ENCODE measurements at regions not wholly inside any gene's neighbourhood (a gene's known extent, or its start where the extent isn't known, plus 50 kb on each side); places are given as distances from the start of the nearest gene placed in this dataset.

DNA sequence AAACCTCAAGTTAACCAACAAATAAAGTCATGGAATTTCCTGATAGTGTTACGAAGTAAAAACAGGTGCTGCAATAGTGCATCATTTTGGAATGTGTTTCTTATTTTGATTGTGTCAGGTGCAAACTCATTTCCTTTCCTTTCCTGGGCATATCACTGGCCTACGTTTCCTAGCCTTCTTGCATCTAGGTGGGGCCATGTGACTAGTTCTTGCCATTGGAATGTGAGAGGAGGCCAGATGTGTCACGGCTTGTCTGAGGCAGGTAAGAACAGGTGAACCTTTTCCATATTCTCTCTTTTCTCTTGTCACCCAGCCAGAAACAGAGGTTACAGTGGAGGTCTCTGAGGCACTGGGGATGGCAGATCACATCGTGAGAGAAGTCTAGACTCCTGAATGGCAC lies 868.0 kb downstream of the RPA4 start:
- intact Hi-C loops (cut with DNase I), result no loop called here
- ATAC-seq (no peak), DNase-seq (no peak)
- 50 to 69% methylated on average over 4 of the region's 4 CpGs for WGBS, 2 donors
- Histone ChIP-seq H3K36me3 (replicated peaks in 1 of 2; ENCODE audit: insufficient read depth in 1 of 2, low read depth in 2 of 2) (no peaks in the 10 kb centered on the region), H3K4me3 (no peak overlapping the region), H3K4me1 (no peaks in the 10 kb centered on the region), H3K27me3 (no peaks in the 10 kb centered on the region), H3K9me3 (no peaks in the 10 kb centered on the region), H3K27ac (no peak overlapping the region)
- TF ChIP-seq POLR2A (IDR thresholded peaks at IDR 0.05), result no peak
- TF ChIP-seq, protein P1, sequence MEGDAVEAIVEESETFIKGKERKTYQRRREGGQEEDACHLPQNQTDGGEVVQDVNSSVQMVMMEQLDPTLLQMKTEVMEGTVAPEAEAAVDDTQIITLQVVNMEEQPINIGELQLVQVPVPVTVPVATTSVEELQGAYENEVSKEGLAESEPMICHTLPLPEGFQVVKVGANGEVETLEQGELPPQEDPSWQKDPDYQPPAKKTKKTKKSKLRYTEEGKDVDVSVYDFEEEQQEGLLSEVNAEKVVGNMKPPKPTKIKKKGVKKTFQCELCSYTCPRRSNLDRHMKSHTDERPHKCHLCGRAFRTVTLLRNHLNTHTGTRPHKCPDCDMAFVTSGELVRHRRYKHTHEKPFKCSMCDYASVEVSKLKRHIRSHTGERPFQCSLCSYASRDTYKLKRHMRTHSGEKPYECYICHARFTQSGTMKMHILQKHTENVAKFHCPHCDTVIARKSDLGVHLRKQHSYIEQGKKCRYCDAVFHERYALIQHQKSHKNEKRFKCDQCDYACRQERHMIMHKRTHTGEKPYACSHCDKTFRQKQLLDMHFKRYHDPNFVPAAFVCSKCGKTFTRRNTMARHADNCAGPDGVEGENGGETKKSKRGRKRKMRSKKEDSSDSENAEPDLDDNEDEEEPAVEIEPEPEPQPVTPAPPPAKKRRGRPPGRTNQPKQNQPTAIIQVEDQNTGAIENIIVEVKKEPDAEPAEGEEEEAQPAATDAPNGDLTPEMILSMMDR (IDR thresholded peaks at IDR 0.05), result no peak

DNA sequence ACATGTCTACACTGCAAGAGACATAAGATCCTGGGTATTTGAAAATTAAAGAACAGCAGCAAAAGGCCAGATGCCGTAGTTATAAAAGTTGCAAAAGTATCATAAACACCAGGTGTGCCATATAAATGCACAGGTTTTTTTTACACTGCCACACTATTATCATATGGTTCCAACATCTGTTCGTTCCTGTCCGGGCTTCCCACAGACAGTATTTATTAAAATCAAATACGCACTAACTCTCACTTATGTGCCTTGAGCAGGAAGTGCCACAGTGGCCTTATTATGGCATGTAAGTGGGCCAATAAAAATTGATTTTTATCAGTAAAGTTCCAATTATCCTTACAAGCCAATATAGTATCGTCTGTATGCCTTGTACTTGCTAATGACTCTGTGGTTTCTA lies 873.2 kb downstream of the RPA4 start:
- ATAC-seq (no peak), DNase-seq (no peak)
- Histone ChIP-seq H3K36me3 (replicated peaks in 1 of 2; ENCODE audit: insufficient read depth in 1 of 2, low read depth in 2 of 2) (no peaks in the 10 kb centered on the region), H3K27me3 (no peaks in the 10 kb centered on the region), H3K27ac (no peak overlapping the region), H3K4me1 (no peaks in the 10 kb centered on the region), H3K9me3 (no peaks in the 10 kb centered on the region), H3K4me3 (no peak overlapping the region)
- TF ChIP-seq POLR2A (IDR thresholded peaks at IDR 0.05), result no peak
- TF ChIP-seq, protein P1 (IDR thresholded peaks at IDR 0.05), result no peak
- 63 to 71% methylated on average over 5 of the region's 5 CpGs for WGBS, 2 donors
- intact Hi-C loops (cut with DNase I), result no loop called here

DNA sequence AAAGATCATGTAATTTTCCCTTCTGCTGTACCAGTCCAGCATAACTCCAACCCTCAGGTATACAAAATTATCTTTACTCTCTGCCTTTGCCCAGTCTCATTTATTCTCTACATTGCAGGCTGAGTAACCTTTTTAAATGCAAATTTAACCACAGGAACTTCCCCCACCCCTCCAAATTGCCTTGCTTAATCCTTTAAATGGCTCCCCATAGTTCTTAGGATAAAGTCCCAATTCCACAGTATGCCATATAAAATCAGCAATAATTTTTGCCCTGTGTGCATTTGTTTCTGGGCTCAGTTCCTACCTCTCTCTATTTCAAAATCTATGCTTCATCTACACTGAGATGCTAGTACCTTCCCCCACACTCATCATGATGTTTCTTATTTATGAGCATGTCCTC lies 879.7 kb downstream of the RPA4 start:
- no peaks in the 10 kb centered on the region for H3K36me3 ChIP-seq (replicated peaks in 1 of 2; ENCODE audit: insufficient read depth in 1 of 2, low read depth in 2 of 2)
- no peak for TF ChIP-seq POLR2A (IDR thresholded peaks at IDR 0.05)
- TF ChIP-seq, protein P1 (IDR thresholded peaks at IDR 0.05), result no peak
- intact Hi-C loops (cut with DNase I), result no loop called here
- H3K9me3 ChIP-seq, result no peaks in the 10 kb centered on the region
- ATAC-seq, result no peak
- DNase-seq, result no peak
- H3K27ac ChIP-seq, result no peak overlapping the region
- H3K4me1 ChIP-seq, result no peaks in the 10 kb centered on the region
- H3K4me3 ChIP-seq, result no peak overlapping the region
- H3K27me3 ChIP-seq, result no peaks in the 10 kb centered on the region

DNA sequence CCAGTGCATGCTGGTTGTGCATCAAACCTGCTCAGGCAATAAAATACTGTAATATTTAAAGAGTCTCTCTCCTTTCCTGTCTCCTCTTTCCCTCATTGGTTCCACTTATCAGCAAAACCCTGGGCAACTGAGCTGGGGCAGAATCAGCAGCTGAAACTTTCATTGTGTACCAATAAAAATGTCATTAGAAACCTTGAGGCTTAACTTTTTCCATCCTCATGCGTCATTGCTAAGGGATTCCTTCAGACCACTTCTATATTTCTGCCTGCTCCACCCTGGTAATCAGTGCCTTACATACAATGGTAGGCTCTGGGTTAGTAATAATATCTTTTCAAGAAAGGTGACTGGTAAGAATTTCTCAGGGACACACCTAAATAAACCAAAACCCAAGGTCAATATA lies 880.3 kb downstream of the RPA4 start:
- DNase-seq (no peak), ATAC-seq (no peak)
- H3K4me1 ChIP-seq, result no peaks in the 10 kb centered on the region
- H3K4me3 ChIP-seq, result no peak overlapping the region
- H3K36me3 ChIP-seq (replicated peaks in 1 of 2; ENCODE audit: insufficient read depth in 1 of 2, low read depth in 2 of 2), result no peaks in the 10 kb centered on the region
- H3K27ac ChIP-seq, result no peak overlapping the region
- 0% methylated on average over 1 of the region's 1 CpG for WGBS, 2 donors
- intact Hi-C loops (cut with DNase I), result no loop called here
- no peak for TF ChIP-seq POLR2A (IDR thresholded peaks at IDR 0.05)
- TF ChIP-seq, protein P1 (IDR thresholded peaks at IDR 0.05), result no peak
- no peaks in the 10 kb centered on the region for H3K9me3 ChIP-seq
- H3K27me3 ChIP-seq, result no peaks in the 10 kb centered on the region

DNA sequence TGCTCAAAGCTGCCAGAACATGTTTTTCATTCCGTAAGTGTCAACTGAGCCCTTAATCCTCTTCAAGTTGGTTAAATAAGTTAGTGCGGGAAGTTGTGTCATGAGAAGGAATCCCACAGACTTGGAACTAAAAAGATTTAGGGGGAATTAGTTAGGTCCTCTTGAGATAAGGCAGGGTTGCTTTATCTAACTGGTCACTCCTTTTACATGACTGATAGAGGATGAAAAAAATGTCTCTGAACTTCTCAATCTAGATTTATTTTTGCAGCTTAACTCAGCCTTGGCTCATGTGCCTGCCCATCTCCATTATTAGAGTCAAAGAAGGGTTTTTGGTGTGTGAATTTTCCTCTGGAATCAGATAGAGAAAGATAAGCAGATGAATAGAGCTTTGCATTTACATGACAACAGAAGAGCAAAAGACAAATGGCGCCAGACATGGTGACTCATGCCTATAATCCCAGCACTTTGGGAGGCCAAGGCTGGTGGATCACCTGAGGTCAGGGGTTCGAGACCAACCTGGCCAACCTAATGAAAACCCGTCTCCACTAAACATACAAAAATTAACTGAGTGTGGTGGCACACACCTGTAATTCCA lies 882.9 kb downstream of the RPA4 start:
- no peak overlapping the region for H3K4me3 ChIP-seq
- H3K27me3 ChIP-seq, result no peaks in the 10 kb centered on the region
- WGBS, 2 donors, result 45 to 63% methylated on average over 5 of the region's 5 CpGs
- intact Hi-C loops (cut with DNase I), result no loop called here
- TF ChIP-seq, protein P1 (IDR thresholded peaks at IDR 0.05), result no peak
- no peaks in the 10 kb centered on the region for H3K4me1 ChIP-seq
- no peaks in the 10 kb centered on the region for H3K9me3 ChIP-seq
- DNase-seq (no peak), ATAC-seq (no peak)
- no peak overlapping the region for H3K27ac ChIP-seq
- no peaks in the 10 kb centered on the region for H3K36me3 ChIP-seq (replicated peaks in 1 of 2; ENCODE audit: insufficient read depth in 1 of 2, low read depth in 2 of 2)
